NAMALWA (cell line): ENCODE measurements at regions not wholly inside any gene's neighbourhood (a gene's known extent, or its start where the extent isn't known, plus 50 kb on each side); places are given as distances from the start of the nearest gene placed in this dataset.
A peak's percentile ranks its signal among the peaks of the same experiment; 100 is the strongest.

ENCODE experiments used
- DNase-seq: peaks from one replicate; pipeline ENCODE4 v3.0.0-alpha.2; 2015; ENCODE audit warnings: low spot score

GRCh38 chr2:149743842-149744448 lies 156.4 kb upstream of the MMADHC start:
- DNase-seq: no peak

GRCh38 chr2:149741646-149742045 lies 154.1 kb upstream of the MMADHC start:
- no peak for DNase-seq

- DNase-seq: no peak
These were observed 152.9 kb upstream of the MMADHC start for GRCh38 chr2:149740490-149740889.

- DNase-seq: no peak
These were observed 152.3 kb upstream of the MMADHC start for GRCh38 chr2:149739883-149740265.

- no peak for DNase-seq
These were observed 151.8 kb upstream of the MMADHC start for GRCh38 chr2:149739171-149739882.

GRCh38 chr2:149738767-149739166 lies 151.2 kb upstream of the MMADHC start:
- no peak for DNase-seq

- no peak for DNase-seq
These were observed 150.3 kb upstream of the MMADHC start for GRCh38 chr2:149737896-149738295.

GRCh38 chr2:149735237-149735958 lies 147.8 kb upstream of the MMADHC start:
- no peak for DNase-seq

- DNase-seq: no peak
These were observed 146.5 kb upstream of the MMADHC start for GRCh38 chr2:149733936-149734685.

GRCh38 chr2:149732730-149733290 lies 145.2 kb upstream of the MMADHC start:
- DNase-seq: no peak

- DNase-seq: no peak
These were observed 144.6 kb upstream of the MMADHC start for GRCh38 chr2:149732001-149732685.

- no peak for DNase-seq
These were observed 143.5 kb upstream of the MMADHC start for GRCh38 chr2:149731079-149731478.

- no peak for DNase-seq
These were observed 142.0 kb upstream of the MMADHC start for GRCh38 chr2:149729586-149729985.

GRCh38 chr2:149727927-149728326 lies 140.4 kb upstream of the MMADHC start:
- DNase-seq: no peak

GRCh38 chr2:149725234-149725633 lies 137.7 kb upstream of the MMADHC start:
- DNase-seq: no peak

GRCh38 chr2:149724091-149724490 lies 136.5 kb upstream of the MMADHC start:
- no peak for DNase-seq

GRCh38 chr2:149720615-149721014 lies 133.0 kb upstream of the MMADHC start:
- no peak for DNase-seq

GRCh38 chr2:149719695-149720094 lies 132.1 kb upstream of the MMADHC start:
- DNase-seq: no peak

GRCh38 chr2:149716687-149717086 lies 129.1 kb upstream of the MMADHC start:
- DNase-seq: no peak

GRCh38 chr2:149715894-149716293 lies 128.3 kb upstream of the MMADHC start:
- no peak for DNase-seq

GRCh38 chr2:149715005-149715592 lies 127.5 kb upstream of the MMADHC start:
- DNase-seq: peak; percentile 42
